ENCODE measurements at regions not wholly inside any gene's neighbourhood (a gene's known extent, or its start where the extent isn't known, plus 50 kb on each side); places are given as distances from the start of the nearest gene placed in this dataset.

DNA sequence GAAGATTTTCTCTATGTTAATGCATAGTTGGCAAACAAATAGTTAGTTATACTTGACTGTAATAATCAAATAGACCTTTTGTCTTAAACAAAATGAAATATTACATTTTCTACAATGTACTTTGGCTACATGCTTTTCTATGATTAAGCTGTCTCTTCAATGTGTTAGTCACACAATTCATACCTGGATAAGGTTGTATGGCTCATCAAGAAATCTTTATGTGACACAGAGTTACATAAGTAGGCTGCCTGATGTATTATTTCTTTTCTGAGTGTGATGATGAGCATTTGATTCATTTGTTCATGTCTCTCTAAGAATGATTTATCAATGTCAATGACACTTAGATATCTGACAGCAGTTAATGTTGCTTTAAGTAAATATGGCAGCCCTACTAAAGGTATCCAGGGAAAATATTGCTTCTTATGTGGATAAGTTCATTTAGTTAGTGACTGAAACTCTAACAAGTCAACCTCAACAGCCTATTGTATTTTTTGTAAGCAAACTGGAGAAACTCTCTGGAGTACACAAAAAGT lies 157.4 kb upstream of the SOX2 start:
- no peak overlapping the region for H3K27ac ChIP-seq (ENCODE audit: low read depth, low read length)
- H3K79me2 ChIP-seq (ENCODE audit: control insufficient read depth, low read length): no peaks in the 10 kb centered on the region
- no peak overlapping the region for H3K4me3 ChIP-seq (ENCODE audit: low read length)
- 0 out of 2 replicates have a peak, but pooled peaks cover 3% of the 10 kb centered on the region for H3K4me1 ChIP-seq (ENCODE audit: control insufficient read depth, low read length)
- no peaks in the 10 kb centered on the region for H3K27me3 ChIP-seq (ENCODE audit: control insufficient read depth, low read length)
- no peak for TF ChIP-seq EZH2phosphoT487 (IDR thresholded peaks at IDR 0.05; ENCODE audit: borderline replicate concordance, low read length)
- H4K20me1 ChIP-seq (ENCODE audit: control insufficient read depth, insufficient read depth, low read depth, low read length): no peaks in the 10 kb centered on the region
- no peaks in the 10 kb centered on the region for H3F3A ChIP-seq (ENCODE audit: control insufficient read depth, insufficient read depth)
- no peak overlapping the region for H3K4me2 ChIP-seq (ENCODE audit: low read length)
- no peaks in the 10 kb centered on the region for H3K36me3 ChIP-seq (ENCODE audit: control insufficient read depth, low read length)
- H3K9me3 ChIP-seq (ENCODE audit: control insufficient read depth, insufficient read depth, low read length): no peaks in the 10 kb centered on the region
- H3K9me2 ChIP-seq (replicated peaks; ENCODE audit: control insufficient read depth, low read length): no peaks in the 10 kb centered on the region

GRCh38 chr3:181549266-181549665 lies 162.5 kb upstream of the SOX2 start:
- H3K4me1 ChIP-seq (ENCODE audit: control insufficient read depth, low read length): 0 out of 2 replicates have a peak, but pooled peaks cover 4% of the 10 kb centered on the region
- no peaks in the 10 kb centered on the region for H3F3A ChIP-seq (ENCODE audit: control insufficient read depth, insufficient read depth)
- H3K27me3 ChIP-seq (ENCODE audit: control insufficient read depth, low read length): no peaks in the 10 kb centered on the region
- H3K36me3 ChIP-seq (ENCODE audit: control insufficient read depth, low read length): no peaks in the 10 kb centered on the region
- H3K4me3 ChIP-seq (ENCODE audit: low read length): no peak overlapping the region
- no peaks in the 10 kb centered on the region for H3K9me2 ChIP-seq (replicated peaks; ENCODE audit: control insufficient read depth, low read length)
- no peak overlapping the region for H3K4me2 ChIP-seq (ENCODE audit: low read length)
- H3K9me3 ChIP-seq (ENCODE audit: control insufficient read depth, insufficient read depth, low read length): no peaks in the 10 kb centered on the region
- TF ChIP-seq EZH2phosphoT487 (IDR thresholded peaks at IDR 0.05; ENCODE audit: borderline replicate concordance, low read length) (no peak), CTCF (IDR thresholded peaks at IDR 0.05; ENCODE audit: low read depth, low read length, poor library complexity, severe bottlenecking) (no peak)
- H3K79me2 ChIP-seq (ENCODE audit: control insufficient read depth, low read length): no peaks in the 10 kb centered on the region
- no peaks in the 10 kb centered on the region for H4K20me1 ChIP-seq (ENCODE audit: control insufficient read depth, insufficient read depth, low read depth, low read length)
- no peak overlapping the region for H3K27ac ChIP-seq (ENCODE audit: low read depth, low read length)

DNA sequence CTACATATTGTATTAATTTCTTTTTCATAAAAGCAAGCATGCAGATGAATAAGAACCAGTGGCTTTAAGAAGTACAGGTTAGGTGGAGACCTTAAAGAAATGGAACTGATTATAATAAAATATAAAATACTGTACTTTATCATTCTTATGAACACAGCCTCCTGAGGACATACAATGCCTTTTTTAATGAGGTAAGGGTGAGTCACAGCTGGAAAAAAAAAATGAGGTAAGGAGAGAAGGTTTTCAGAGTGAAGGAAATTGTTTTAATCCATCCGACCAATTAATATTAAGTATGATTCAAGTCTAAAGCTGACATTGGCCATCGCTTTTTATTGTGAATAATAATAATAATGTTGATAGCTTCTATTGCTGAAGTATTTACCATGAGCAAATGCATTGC lies 170.3 kb upstream of the SOX2 start:
- Histone ChIP-seq H3K79me2 (ENCODE audit: control insufficient read depth, low read length) (no peaks in the 10 kb centered on the region), H3K4me3 (ENCODE audit: low read length) (no peak overlapping the region), H3K9me3 (ENCODE audit: control insufficient read depth, insufficient read depth, low read length) (no peaks in the 10 kb centered on the region), H3K36me3 (ENCODE audit: control insufficient read depth, low read length) (no peaks in the 10 kb centered on the region), H3K4me1 (ENCODE audit: control insufficient read depth, low read length) (no peaks in the 10 kb centered on the region), H3K27me3 (ENCODE audit: control insufficient read depth, low read length) (no peaks in the 10 kb centered on the region), H3K9me2 (replicated peaks; ENCODE audit: control insufficient read depth, low read length) (no peaks in the 10 kb centered on the region), H3F3A (ENCODE audit: control insufficient read depth, insufficient read depth) (no peaks in the 10 kb centered on the region), H3K4me2 (ENCODE audit: low read length) (no peak overlapping the region), H3K27ac (ENCODE audit: low read depth, low read length) (no peak overlapping the region), H4K20me1 (ENCODE audit: control insufficient read depth, insufficient read depth, low read depth, low read length) (no peaks in the 10 kb centered on the region)
- no peak for TF ChIP-seq EZH2phosphoT487 (IDR thresholded peaks at IDR 0.05; ENCODE audit: borderline replicate concordance, low read length)
- TF ChIP-seq CTCF (IDR thresholded peaks at IDR 0.05; ENCODE audit: low read depth, low read length, poor library complexity, severe bottlenecking): no peak

GRCh38 chr3:181534781-181535221 lies 176.9 kb upstream of the SOX2 start:
- Histone ChIP-seq H3K4me2 (ENCODE audit: low read length) (no peak overlapping the region), H3F3A (ENCODE audit: control insufficient read depth, insufficient read depth) (no peaks in the 10 kb centered on the region)

More at GRCh38 chr3:181534781-181535221, 176.9 kb upstream of the SOX2 start:
- no peak overlapping the region for H3K4me3 ChIP-seq (ENCODE audit: low read length)
- no peaks in the 10 kb centered on the region for H3K9me2 ChIP-seq (replicated peaks; ENCODE audit: control insufficient read depth, low read length)
- no peaks in the 10 kb centered on the region for H4K20me1 ChIP-seq (ENCODE audit: control insufficient read depth, insufficient read depth, low read depth, low read length)
- no peaks in the 10 kb centered on the region for H3K79me2 ChIP-seq (ENCODE audit: control insufficient read depth, low read length)
- H3K4me1 ChIP-seq (ENCODE audit: control insufficient read depth, low read length): peaks cover 3% of the 10 kb centered on the region; the same call in 1 of the 2 replicates
- no peaks in the 10 kb centered on the region for H3K9me3 ChIP-seq (ENCODE audit: control insufficient read depth, insufficient read depth, low read length)
- TF ChIP-seq EZH2phosphoT487 (IDR thresholded peaks at IDR 0.05; ENCODE audit: borderline replicate concordance, low read length): no peak
- TF ChIP-seq CTCF (IDR thresholded peaks at IDR 0.05; ENCODE audit: low read depth, low read length, poor library complexity, severe bottlenecking): no peak
- H3K36me3 ChIP-seq (ENCODE audit: control insufficient read depth, low read length): no peaks in the 10 kb centered on the region
- no peaks in the 10 kb centered on the region for H3K27me3 ChIP-seq (ENCODE audit: control insufficient read depth, low read length)
- no peak overlapping the region for H3K27ac ChIP-seq (ENCODE audit: low read depth, low read length)
